ENCODE measurements at regions not wholly inside any gene's neighbourhood (a gene's known extent, or its start where the extent isn't known, plus 50 kb on each side); places are given as distances from the start of the nearest gene placed in this dataset.

GRCh38 chr20:11232896-11233295 lies 559.1 kb upstream of the JAG1 start:
- TF ChIP-seq POLR2A (IDR thresholded peaks at IDR 0.05; ENCODE audit: low read length) (no peak), GATA1 (IDR thresholded peaks at IDR 0.05; ENCODE audit: low read depth, low read length) (no peak)
- DNase-seq = no peak

- no peak for TF ChIP-seq POLR2A (IDR thresholded peaks at IDR 0.05; ENCODE audit: low read length)
- no peak for TF ChIP-seq GATA1 (IDR thresholded peaks at IDR 0.05; ENCODE audit: low read depth, low read length)
- DNase-seq = no peak
Measured at GRCh38 chr20:11234181-11234580, 560.4 kb upstream of the JAG1 start.

GRCh38 chr20:11234608-11235007 lies 560.8 kb upstream of the JAG1 start:
- no peak for DNase-seq
- TF ChIP-seq GATA1 (IDR thresholded peaks at IDR 0.05; ENCODE audit: low read depth, low read length) (no peak), POLR2A (IDR thresholded peaks at IDR 0.05; ENCODE audit: low read length) (no peak)

GRCh38 chr20:11235058-11235457 lies 561.3 kb upstream of the JAG1 start:
- no peak for TF ChIP-seq POLR2A (IDR thresholded peaks at IDR 0.05; ENCODE audit: low read length)
- no peak for TF ChIP-seq GATA1 (IDR thresholded peaks at IDR 0.05; ENCODE audit: low read depth, low read length)
- DNase-seq = no peak

- TF ChIP-seq GATA1 (IDR thresholded peaks at IDR 0.05; ENCODE audit: low read depth, low read length) = no peak
- TF ChIP-seq POLR2A (IDR thresholded peaks at IDR 0.05; ENCODE audit: low read length) = no peak
Measured at GRCh38 chr20:11242320-11242719, 568.5 kb upstream of the JAG1 start.

GRCh38 chr20:11245431-11245830 lies 571.6 kb upstream of the JAG1 start:
- DNase-seq = no peak
- TF ChIP-seq POLR2A (IDR thresholded peaks at IDR 0.05; ENCODE audit: low read length) (no peak), GATA1 (IDR thresholded peaks at IDR 0.05; ENCODE audit: low read depth, low read length) (no peak)

More at GRCh38 chr20:11242320-11242719, 568.5 kb upstream of the JAG1 start:
- no peak for DNase-seq

- no peak for DNase-seq
- no peak for TF ChIP-seq GATA1 (IDR thresholded peaks at IDR 0.05; ENCODE audit: low read depth, low read length)
- TF ChIP-seq POLR2A (IDR thresholded peaks at IDR 0.05; ENCODE audit: low read length) = no peak
Measured at GRCh38 chr20:11246251-11246775, 572.5 kb upstream of the JAG1 start.

- TF ChIP-seq GATA1 (IDR thresholded peaks at IDR 0.05; ENCODE audit: low read depth, low read length) = no peak
- TF ChIP-seq POLR2A (IDR thresholded peaks at IDR 0.05; ENCODE audit: low read length) = no peak
- DNase-seq = no peak
Measured at GRCh38 chr20:11247046-11248010, 573.5 kb upstream of the JAG1 start.

- TF ChIP-seq GATA1 (IDR thresholded peaks at IDR 0.05; ENCODE audit: low read depth, low read length) (no peak), POLR2A (IDR thresholded peaks at IDR 0.05; ENCODE audit: low read length) (no peak)
- DNase-seq = no peak
Measured at GRCh38 chr20:11248011-11248409, 574.2 kb upstream of the JAG1 start.

GRCh38 chr20:11248687-11249638 lies 575.2 kb upstream of the JAG1 start:
- TF ChIP-seq GATA1 (IDR thresholded peaks at IDR 0.05; ENCODE audit: low read depth, low read length) (no peak), POLR2A (IDR thresholded peaks at IDR 0.05; ENCODE audit: low read length) (no peak)
- DNase-seq = no peak

GRCh38 chr20:11249683-11250082 lies 575.9 kb upstream of the JAG1 start:
- TF ChIP-seq POLR2A (IDR thresholded peaks at IDR 0.05; ENCODE audit: low read length) (no peak), GATA1 (IDR thresholded peaks at IDR 0.05; ENCODE audit: low read depth, low read length) (no peak)
- DNase-seq = no peak

GRCh38 chr20:11252447-11252846 lies 578.6 kb upstream of the JAG1 start:
- TF ChIP-seq POLR2A (IDR thresholded peaks at IDR 0.05; ENCODE audit: low read length) = no peak
- no peak for TF ChIP-seq GATA1 (IDR thresholded peaks at IDR 0.05; ENCODE audit: low read depth, low read length)
- no peak for DNase-seq

GRCh38 chr20:11255455-11255854 lies 581.7 kb upstream of the JAG1 start:
- TF ChIP-seq POLR2A (IDR thresholded peaks at IDR 0.05; ENCODE audit: low read length) (no peak), GATA1 (IDR thresholded peaks at IDR 0.05; ENCODE audit: low read depth, low read length) (no peak)
- DNase-seq = no peak

- TF ChIP-seq POLR2A (IDR thresholded peaks at IDR 0.05; ENCODE audit: low read length) (no peak), GATA1 (IDR thresholded peaks at IDR 0.05; ENCODE audit: low read depth, low read length) (no peak)
- DNase-seq = no peak
Measured at GRCh38 chr20:11255860-11256259, 582.1 kb upstream of the JAG1 start.
